Activated T-helper 9 cell treated with anti-CD3 and anti-CD28 coated beads, Interleukin-2, amount 50 U/mL, for 16 hours (primary cell): ENCODE measurements at regions not wholly inside any gene's neighbourhood (a gene's known extent, or its start where the extent isn't known, plus 50 kb on each side); places are given as distances from the start of the nearest gene placed in this dataset.

Experiments used
- DNase-seq: peaks from one replicate; pipeline ENCODE4 v3.0.0-alpha.2; 2020; ENCODE audit warnings: low read depth

- DNase-seq = no peak
Observed at GRCh38 chr13:109670776-109671175, 115.6 kb downstream of the IRS2 start.

- no peak for DNase-seq
Observed at GRCh38 chr13:109669956-109670355, 116.4 kb downstream of the IRS2 start.

DNA sequence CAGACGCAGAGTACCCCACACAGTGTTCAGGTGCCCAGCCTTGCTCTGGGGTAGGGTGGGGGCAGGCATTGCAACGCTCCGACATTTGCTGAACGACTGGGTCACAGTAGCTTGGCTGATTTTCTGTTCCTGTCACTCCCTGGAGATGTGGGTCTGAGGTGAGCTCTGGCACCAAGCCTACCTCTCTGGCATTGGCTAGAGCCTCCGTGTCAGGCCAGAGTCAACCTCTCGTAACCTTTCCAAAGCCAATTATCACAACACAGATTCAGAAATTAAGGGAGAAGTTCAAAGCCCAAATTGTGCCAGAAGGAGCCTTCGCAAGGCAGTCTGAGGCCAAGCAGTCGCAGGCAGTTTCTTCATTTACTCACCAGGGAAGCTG lies 117.2 kb downstream of the IRS2 start:
- no peak for DNase-seq

- DNase-seq = no peak
Observed at GRCh38 chr13:109668433-109669233, 117.8 kb downstream of the IRS2 start.

DNA sequence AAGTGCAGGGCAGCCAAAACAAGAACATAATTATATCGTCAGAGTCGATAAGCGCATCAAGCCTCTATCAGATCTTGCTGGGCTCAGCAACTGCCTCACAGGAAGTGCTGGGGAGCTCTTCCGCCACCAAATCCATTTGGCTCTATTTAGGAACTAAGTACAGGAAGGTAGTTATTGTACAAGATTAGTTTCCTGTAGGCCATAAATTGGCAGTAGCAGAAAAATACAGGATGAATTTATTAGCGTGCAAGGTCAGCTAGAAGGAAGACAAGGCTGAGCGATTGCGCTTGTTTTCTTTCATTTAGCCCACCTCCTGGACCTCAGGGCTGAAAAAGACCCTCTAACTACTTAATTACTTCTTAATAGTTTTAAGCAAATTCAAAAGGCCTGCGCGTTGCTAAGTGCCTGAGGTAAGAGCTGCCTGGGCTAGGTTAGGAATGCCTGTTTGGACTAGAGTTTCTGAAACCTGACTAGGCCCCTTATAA lies 118.5 kb downstream of the IRS2 start:
- DNase-seq = no peak

- no peak for DNase-seq
Observed at GRCh38 chr13:109667056-109667455, 119.3 kb downstream of the IRS2 start.

DNA sequence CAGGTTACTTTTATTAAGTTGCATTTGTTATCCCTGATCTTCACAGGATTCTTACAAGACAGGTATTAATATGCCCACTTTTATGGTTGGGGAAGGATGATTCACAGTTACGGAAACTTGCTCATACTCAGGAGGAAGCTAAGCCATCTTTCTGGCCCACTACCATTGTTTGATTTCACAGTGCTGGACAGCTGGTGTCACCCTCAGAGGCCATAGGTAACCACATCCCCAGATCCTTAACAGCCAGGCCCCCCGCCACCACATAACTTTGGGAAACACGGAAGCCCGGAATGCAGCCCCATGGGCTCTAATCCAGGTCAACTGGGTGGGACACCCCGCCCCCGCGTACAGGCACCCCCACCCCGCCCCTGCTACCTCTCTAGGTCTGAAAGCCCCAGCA lies 119.7 kb downstream of the IRS2 start:
- DNase-seq = no peak

- no peak for DNase-seq
Observed at GRCh38 chr13:109665781-109666249, 120.6 kb downstream of the IRS2 start.

- DNase-seq = no peak
Observed at GRCh38 chr13:109665240-109665639, 121.1 kb downstream of the IRS2 start.

DNA sequence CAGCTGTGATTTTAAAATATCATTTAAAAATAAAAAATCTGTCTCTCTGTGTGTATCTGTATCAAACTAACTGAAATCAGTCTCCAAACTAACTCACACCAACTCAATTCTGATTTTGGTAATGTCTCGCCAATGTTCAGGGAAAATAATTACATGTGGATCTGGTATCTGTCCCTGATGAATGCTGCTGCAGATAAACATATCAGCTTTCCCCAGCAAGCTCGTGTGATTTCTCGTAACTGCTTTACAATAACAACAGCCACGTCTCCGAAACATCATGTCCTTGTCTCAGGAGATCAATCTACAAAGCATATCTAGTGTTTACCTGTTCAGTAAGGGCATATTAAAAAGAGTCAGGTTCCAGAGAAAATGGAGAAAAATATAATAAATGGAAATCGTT lies 129.0 kb downstream of the IRS2 start:
- DNase-seq = no peak

- no peak for DNase-seq
Observed at GRCh38 chr13:109656206-109656605, 130.2 kb downstream of the IRS2 start.

DNA sequence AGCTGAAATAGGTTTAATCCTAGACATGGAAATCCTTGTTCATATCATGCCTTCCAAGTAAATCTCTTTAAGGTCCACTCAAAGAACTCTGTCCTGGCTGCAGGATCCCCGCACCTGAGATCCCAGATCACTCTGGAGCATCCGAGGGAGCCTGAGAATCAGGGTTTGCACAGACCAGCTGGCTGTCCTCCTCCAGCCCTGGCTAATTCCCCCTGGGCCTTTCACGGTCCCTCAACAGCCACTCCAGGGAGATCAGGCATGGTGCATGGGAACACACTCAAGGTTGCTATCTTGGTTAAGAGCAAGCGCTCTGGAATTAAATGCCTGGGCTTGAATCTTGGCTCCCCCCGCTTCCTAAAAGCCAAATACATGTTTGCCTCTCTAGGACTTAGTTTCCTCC lies 130.8 kb downstream of the IRS2 start:
- DNase-seq = no peak

- no peak for DNase-seq
Observed at GRCh38 chr13:109655206-109655600, 131.2 kb downstream of the IRS2 start.

DNA sequence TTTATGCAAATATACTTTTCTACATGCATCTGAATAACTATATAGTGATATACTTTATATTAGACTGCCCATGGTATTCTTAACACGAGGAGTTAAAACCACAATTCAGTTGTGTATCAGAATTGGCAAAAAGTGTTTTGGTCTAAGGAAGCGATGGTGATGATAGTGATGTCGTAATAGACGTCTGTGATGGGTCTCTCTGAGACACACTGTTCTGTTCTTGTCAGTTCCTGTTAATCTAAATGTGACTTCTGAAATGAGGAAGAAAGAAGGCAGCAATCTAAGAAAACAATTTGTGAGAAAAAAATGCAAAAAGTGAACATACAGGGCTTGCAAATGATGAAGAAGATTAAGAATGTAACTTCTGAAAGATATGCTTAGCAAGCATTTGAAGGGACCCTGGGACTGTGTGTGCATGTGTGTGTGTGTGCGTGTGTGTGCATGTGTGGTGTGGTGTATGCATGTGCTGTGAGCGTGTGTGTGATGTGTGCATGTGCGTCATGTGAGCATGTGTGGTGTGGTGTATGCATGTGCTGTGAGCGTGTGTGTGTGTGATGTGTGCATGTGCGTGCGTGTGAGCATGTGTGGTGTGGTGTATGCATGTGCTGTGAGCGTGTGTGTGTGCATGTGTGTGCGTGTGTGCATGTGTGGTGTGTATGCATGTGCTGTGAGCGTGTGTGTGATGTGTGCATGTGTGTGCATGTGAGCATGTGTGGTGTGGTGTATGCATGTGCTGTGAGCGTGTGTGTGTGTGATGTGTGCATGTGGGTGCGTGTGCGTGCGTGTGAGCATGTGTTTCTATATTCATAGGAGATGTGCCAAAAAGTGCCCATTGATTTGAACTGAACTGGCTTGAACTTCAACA lies 131.8 kb downstream of the IRS2 start:
- no peak for DNase-seq

- no peak for DNase-seq
Observed at GRCh38 chr13:109652531-109652930, 133.9 kb downstream of the IRS2 start.

- DNase-seq = no peak
Observed at GRCh38 chr13:109651854-109652253, 134.5 kb downstream of the IRS2 start.

DNA sequence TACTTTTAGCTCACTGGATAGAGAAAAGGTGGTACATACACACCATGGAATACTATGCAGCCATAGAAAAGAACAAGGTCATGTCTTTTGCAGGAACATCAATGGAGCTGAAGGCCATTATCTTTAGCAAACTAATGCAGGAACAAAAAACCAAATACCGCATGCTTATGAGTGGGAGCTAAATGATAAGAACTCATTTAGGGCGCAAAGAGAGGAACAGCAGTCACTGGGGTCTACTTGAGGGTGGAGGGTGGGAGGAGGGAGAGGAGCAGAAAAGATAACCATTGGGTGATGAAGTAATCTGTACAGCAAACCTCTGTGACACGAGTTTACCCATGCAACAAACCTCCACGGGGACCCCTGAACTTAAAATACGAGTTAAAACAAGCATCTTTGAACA lies 135.1 kb downstream of the IRS2 start:
- no peak for DNase-seq

DNA sequence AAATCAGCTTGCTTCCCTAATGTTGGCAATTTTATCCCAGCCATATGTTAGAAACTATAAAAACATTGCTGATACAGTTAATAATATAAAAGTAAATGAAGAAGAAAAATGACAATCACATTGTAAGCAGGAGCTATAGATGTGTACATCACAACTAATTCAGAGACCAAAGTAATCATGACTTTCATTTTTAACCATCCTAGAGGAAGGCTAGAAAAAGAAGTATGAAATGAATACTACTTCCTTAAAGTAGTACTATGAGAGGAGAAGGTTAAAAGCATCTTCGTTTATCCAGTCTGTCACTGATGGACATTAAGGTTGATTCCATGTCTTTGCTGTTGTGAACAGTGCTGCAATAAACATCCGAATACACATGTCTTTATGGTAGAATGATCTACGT lies 135.5 kb downstream of the IRS2 start:
- no peak for DNase-seq

DNA sequence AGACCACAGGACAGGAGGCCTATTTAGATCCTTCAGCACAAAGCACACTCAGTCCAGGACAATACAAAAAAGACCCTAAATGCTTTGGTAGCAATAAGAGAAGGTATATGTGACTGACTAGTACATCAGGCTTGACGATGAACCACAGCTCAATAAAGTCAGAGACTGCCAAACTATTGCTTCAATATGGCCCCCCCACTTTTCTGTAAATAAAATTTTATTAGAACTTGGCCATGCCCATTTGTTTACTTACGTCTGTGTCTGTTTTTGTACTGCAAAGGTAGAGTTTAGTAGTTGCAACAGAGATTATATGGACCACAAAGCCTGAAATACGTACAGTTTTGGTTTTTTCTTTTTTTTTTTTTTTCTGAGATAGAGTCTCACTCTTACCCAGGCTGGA lies 136.7 kb downstream of the IRS2 start:
- no peak for DNase-seq

GRCh38 chr13:109647699-109648098 lies 138.7 kb downstream of the IRS2 start:
- DNase-seq = no peak

DNA sequence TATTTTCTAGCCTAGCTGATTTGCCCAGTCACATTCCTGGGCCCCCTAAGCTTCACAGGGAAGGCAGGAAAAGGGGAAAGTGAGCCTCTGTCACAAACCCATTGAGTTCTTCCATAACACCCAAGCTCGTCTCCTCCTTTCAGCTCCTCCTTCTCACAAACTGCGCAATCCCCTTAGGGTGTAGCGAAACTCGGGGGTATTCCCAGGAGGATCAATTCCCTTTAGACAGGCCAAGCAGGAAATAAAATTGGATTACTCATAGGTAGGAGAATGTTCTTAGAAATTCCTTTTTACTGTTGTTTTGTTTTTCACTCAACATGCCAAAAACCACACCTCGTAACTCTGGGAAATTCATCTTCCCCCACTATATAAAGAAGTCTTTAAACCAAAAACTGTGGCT lies 139.3 kb downstream of the IRS2 start:
- DNase-seq = no peak

- DNase-seq = no peak
Observed at GRCh38 chr13:109646423-109646822, 140.0 kb downstream of the IRS2 start.

- no peak for DNase-seq
Observed at GRCh38 chr13:109645831-109646230, 140.6 kb downstream of the IRS2 start.
